HepG2 (cell line): ENCODE measurements at regions not wholly inside any gene's neighbourhood (a gene's known extent, or its start where the extent isn't known, plus 50 kb on each side); places are given as distances from the start of the nearest gene placed in this dataset.

Source experiments
- ATAC-seq: fragments of 200-7000 bp; cut with Tn5 transposase; 3 replicates; pipeline ENCODE4 v1.9.1; 2020; ENCODE audit warnings: mild to moderate bottlenecking, moderate library complexity
- BruUV-seq: library from RNA; stranded (reverse); fragments of 400-500 nt; replicated peaks from 2 replicates; lab custom pipeline; 2021; lab: Mats Ljungman, UMichigan
- CTCF ChIA-PET: fragments of 300-600 bp; formaldehyde crosslinking; extraction: SDS; loops from one replicate; lab custom pipeline; 2021; ENCODE audit warnings: low total read pairs, inconsistent platforms, low intra/inter-chr PET ratio; lab: Yijun Ruan, JAX
- POLR2A ChIA-PET: fragments of 350-600 bp; sonication (Branson Sonifier 250); formaldehyde crosslinking; loops from one replicate; lab custom pipeline; 2020; ENCODE audit warnings: antibody characterized with exemption, inconsistent platforms; lab: Yijun Ruan, JAX
- DNase-seq: peaks from one replicate; pipeline ENCODE4 v3.0.0-alpha.2; 2015; ENCODE audit warnings: low spot score
- FAIRE-seq: peaks from 3 replicates; lab custom pipeline; 2011; peaks lifted over from hg19 to GRCh38; lab: Jason Lieb, UNC
- H2AFZ ChIP-seq: one replicate; pipeline ENCODE4 v1.6.1; 2011; ENCODE audit warnings: low read length, inconsistent platforms
- H3K27ac ChIP-seq: fragments of 300-600 bp; 3 replicates; pipeline ENCODE4 v1.8.0; 2011; ENCODE audit warnings: mixed run types, mild to moderate bottlenecking, mixed read lengths, low read length, inconsistent platforms; ENCODE audit not compliant: insufficient read depth; ENCODE audit errors: extremely low read length
- H3K27me3 ChIP-seq, 2 experiments: fragments of 200-600 bp in 1 of 2; 2 replicates in 1 of 2; 3 replicates in 1 of 2; pipeline versions ENCODE4 v1.6.0 to v1.8.0; 2011; ENCODE audit warnings: low read length in 2 of 2, mild to moderate bottlenecking in 2 of 2, moderate library complexity in 2 of 2, inconsistent platforms in 1 of 2; ENCODE audit not compliant: insufficient read depth in 2 of 2, control insufficient read depth in 1 of 2
- H3K36me3 ChIP-seq, 2 experiments: fragments of 200-600 bp in 1 of 2; replicated peaks in 1 of 2; 2 replicates in 1 of 2; 3 replicates in 1 of 2; pipeline versions ENCODE4 v1.5.1 to v1.8.0; 2011; ENCODE audit warnings: low read length in 2 of 2, inconsistent platforms in 1 of 2; ENCODE audit not compliant: insufficient read depth in 2 of 2, control insufficient read depth in 1 of 2
- H3K4me1 ChIP-seq: 2 replicates; pipeline ENCODE4 v1.5.1; 2012; ENCODE audit warnings: low read length, inconsistent platforms; ENCODE audit not compliant: insufficient read depth
- H3K4me2 ChIP-seq: 2 replicates; pipeline ENCODE4 v1.6.0; 2011; ENCODE audit warnings: low read depth, low read length, inconsistent platforms
- H3K4me3 ChIP-seq, 3 experiments: fragments of 200-600 bp in 1 of 3; sonication (generic), shearing (Covaris generic) in 1 of 3; replicated peaks in 1 of 3; 2 replicates each; pipeline ENCODE4 v1.5.1; 2011 to 2016; ENCODE audit warnings: low read length in 3 of 3, inconsistent platforms in 2 of 3, low read depth in 2 of 3, mild to moderate bottlenecking in 2 of 3, control low read depth in 1 of 3, mixed read lengths in 1 of 3; ENCODE audit not compliant: insufficient read depth in 1 of 3
- H3K79me2 ChIP-seq: one replicate; pipeline ENCODE4 v1.6.1; 2011; ENCODE audit warnings: low read length, inconsistent platforms; ENCODE audit not compliant: insufficient read depth
- H3K9ac ChIP-seq: 2 replicates; pipeline ENCODE4 v1.6.0; 2011; ENCODE audit warnings: mild to moderate bottlenecking, low read depth, low read length, inconsistent platforms; ENCODE audit not compliant: insufficient read depth
- H3K9me3 ChIP-seq: 2 replicates; pipeline ENCODE4 v1.5.1; 2012; ENCODE audit warnings: mild to moderate bottlenecking, low read length
- H4K20me1 ChIP-seq: 2 replicates; pipeline ENCODE4 v1.6.0; 2011; ENCODE audit warnings: inconsistent platforms, mild to moderate bottlenecking, low read length, moderate library complexity; ENCODE audit not compliant: insufficient read depth
- GABPA ChIP-seq, 2 experiments: IDR thresholded peaks; 2 replicates each; pipeline ENCODE4 v1.6.1; 2011 to 2016; ENCODE audit warnings: low read depth in 2 of 2, low read length in 1 of 2, missing biosample characterization in 1 of 2, missing genetic modification characterization in 1 of 2
- GATAD1 ChIP-seq: IDR thresholded peaks from 2 replicates; pipeline ENCODE4 v1.6.1; 2016; ENCODE audit warnings: missing genetic modification reagents, missing compliant biosample characterization
- PAX8 ChIP-seq: sonication (generic); formaldehyde crosslinking; IDR thresholded peaks from 2 replicates; pipeline ENCODE4 v1.8.0; 2022; ENCODE audit warnings: mild to moderate bottlenecking, missing genetic modification reagents, borderline replicate concordance
- RBM22 ChIP-seq: fragments of 200-400 bp; formaldehyde crosslinking; optimal IDR thresholded peaks from 2 replicates; pipeline ENCODE3; 2017; ENCODE audit warnings: mild to moderate bottlenecking, low read length, moderate library complexity
- RCOR2 ChIP-seq: IDR thresholded peaks from 2 replicates; pipeline ENCODE4 v1.6.1; 2016; ENCODE audit warnings: missing biosample characterization, missing genetic modification reagents
- SRSF9 ChIP-seq: fragments of 200-400 bp; formaldehyde crosslinking; IDR thresholded peaks from 2 replicates; pipeline ENCODE4 v1.6.1; 2018; ENCODE audit warnings: borderline replicate concordance, mild to moderate bottlenecking, low read depth, low read length; ENCODE audit not compliant: insufficient read depth, poor library complexity, severe bottlenecking
- ZC3H13 ChIP-seq: sonication (generic); formaldehyde crosslinking; IDR thresholded peaks from 2 replicates; pipeline ENCODE4 v1.8.1; 2023; ENCODE audit warnings: mild to moderate bottlenecking, missing genetic modification reagents, moderate library complexity
- ZFP37 ChIP-seq: sonication (generic); formaldehyde crosslinking; IDR thresholded peaks from 2 replicates; pipeline ENCODE4 v1.4.0; 2020; ENCODE audit warnings: missing genetic modification reagents, borderline replicate concordance
- ZNF234 ChIP-seq: sonication (generic); formaldehyde crosslinking; conservative IDR thresholded peaks from 2 replicates; pipeline ENCODE4 v1.5.1; 2020; ENCODE audit warnings: mild to moderate bottlenecking, missing genetic modification reagents
- ZNF251 ChIP-seq: sonication (generic); formaldehyde crosslinking; IDR thresholded peaks from 2 replicates; pipeline ENCODE4 v1.9.0; 2021; ENCODE audit warnings: mild to moderate bottlenecking, missing genetic modification reagents
- ZNF263 ChIP-seq: sonication (generic); formaldehyde crosslinking; IDR thresholded peaks from 2 replicates; pipeline ENCODE4 v1.4.0; 2020; ENCODE audit warnings: missing genetic modification reagents
- ZNF264 ChIP-seq: sonication (generic); formaldehyde crosslinking; IDR thresholded peaks from 2 replicates; pipeline ENCODE4 v1.4.0; 2020; ENCODE audit warnings: missing genetic modification reagents
- ZNF317 ChIP-seq: sonication (generic); formaldehyde crosslinking; IDR thresholded peaks from 2 replicates; pipeline ENCODE4 v1.5.0; 2020; ENCODE audit warnings: mild to moderate bottlenecking, missing genetic modification reagents
- ZNF333 ChIP-seq: sonication (generic); formaldehyde crosslinking; IDR thresholded peaks from 2 replicates; pipeline ENCODE4 v1.4.0; 2020; ENCODE audit warnings: mild to moderate bottlenecking, missing genetic modification reagents, borderline replicate concordance
- ZNF766 ChIP-seq: sonication (generic); formaldehyde crosslinking; IDR thresholded peaks from 2 replicates; pipeline ENCODE4 v1.5.0; 2020; ENCODE audit warnings: missing genetic modification reagents, borderline replicate concordance
- ZNF773 ChIP-seq: sonication (generic); formaldehyde crosslinking; IDR thresholded peaks from 2 replicates; pipeline ENCODE4 v1.4.0; 2020; ENCODE audit warnings: missing genetic modification reagents, borderline replicate concordance
- ZNF777 ChIP-seq: sonication (generic); formaldehyde crosslinking; IDR thresholded peaks from 2 replicates; pipeline ENCODE4 v1.4.0; 2020; ENCODE audit warnings: missing genetic modification reagents
- WGBS: methylation state at CpG from one replicate; pipeline ENCODE4 v1.1.6; 2017; ENCODE audit warnings: low lambda C conversion rate; 5-methylcytosine and 5-hydroxymethylcytosine counted together
- in situ Hi-C: cut with HindIII; loops from 2 replicates; pipeline ENCODE4 v1.10.0; 2017; ENCODE audit warnings: low pct_unique_long_range_greater_than_20kb; ENCODE audit not compliant: extremely low pct_ligation_motif_present
- intact Hi-C: fragments of 100-400 bp; cut with micrococcal nuclease; formaldehyde crosslinking; loops from one replicate; pipeline ENCODE4 v1.10.0; 2022; ENCODE audit not compliant: unreplicated experiment
- TF ChIP-seq, protein P1 (sequence below): fragments of 450-650 bp; IDR thresholded peaks from 2 replicates; pipeline ENCODE4 v1.6.1; 2016
- TF ChIP-seq, protein P2 (sequence below): sonication (generic); formaldehyde crosslinking; IDR thresholded peaks from 2 replicates; pipeline ENCODE4 v1.5.1; 2020; ENCODE audit warnings: missing genetic modification reagents, mild to moderate bottlenecking, borderline replicate concordance

DNA sequence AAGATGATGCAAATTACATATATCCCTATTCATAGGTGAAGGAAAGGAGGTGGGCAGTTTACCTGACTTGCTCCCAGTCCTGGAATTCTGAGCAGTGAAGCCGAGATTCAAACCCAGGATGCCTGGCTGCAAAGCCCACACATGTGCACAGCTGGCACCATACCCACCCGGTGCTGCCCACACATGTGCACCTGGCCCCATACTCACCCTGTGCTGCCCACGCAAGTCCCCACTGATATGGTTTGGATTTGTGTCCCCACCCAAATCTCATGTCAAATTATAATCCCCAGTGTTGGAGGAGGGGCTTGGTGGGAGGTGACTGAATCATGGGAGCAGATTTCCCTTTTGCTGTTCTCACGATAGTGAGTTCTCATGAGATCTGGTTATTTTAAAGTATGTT is 179.2 kb upstream of the C14orf180 start:
- ChIA-PET CTCF (no interaction called here), POLR2A (no interaction called here)
- no peak overlapping the region for H3K9ac ChIP-seq
- H3K9me3 ChIP-seq = peaks cover 29% of the 10 kb centered on the region
- H3K36me3 ChIP-seq = no peaks in the 10 kb centered on the region
- no TSS peak for BruUV-seq
- no peaks in the 10 kb centered on the region for H3K4me1 ChIP-seq
- no peak overlapping the region for H3K27ac ChIP-seq
- H3K4me3 ChIP-seq = no peak overlapping the region
- in situ Hi-C loops = no loop called here
- WGBS = 0% methylated on average over 1 of the region's 4 CpGs
- no peak for ATAC-seq
- DNase-seq = no peak
- H3K27me3 ChIP-seq = peaks cover 5 to 34% of the 10 kb centered on the region in 2 experiments
- H4K20me1 ChIP-seq = no peaks in the 10 kb centered on the region
- TF ChIP-seq ZC3H13 (CRISPR knock-in tag) = no peak
- TF ChIP-seq, protein P1, sequence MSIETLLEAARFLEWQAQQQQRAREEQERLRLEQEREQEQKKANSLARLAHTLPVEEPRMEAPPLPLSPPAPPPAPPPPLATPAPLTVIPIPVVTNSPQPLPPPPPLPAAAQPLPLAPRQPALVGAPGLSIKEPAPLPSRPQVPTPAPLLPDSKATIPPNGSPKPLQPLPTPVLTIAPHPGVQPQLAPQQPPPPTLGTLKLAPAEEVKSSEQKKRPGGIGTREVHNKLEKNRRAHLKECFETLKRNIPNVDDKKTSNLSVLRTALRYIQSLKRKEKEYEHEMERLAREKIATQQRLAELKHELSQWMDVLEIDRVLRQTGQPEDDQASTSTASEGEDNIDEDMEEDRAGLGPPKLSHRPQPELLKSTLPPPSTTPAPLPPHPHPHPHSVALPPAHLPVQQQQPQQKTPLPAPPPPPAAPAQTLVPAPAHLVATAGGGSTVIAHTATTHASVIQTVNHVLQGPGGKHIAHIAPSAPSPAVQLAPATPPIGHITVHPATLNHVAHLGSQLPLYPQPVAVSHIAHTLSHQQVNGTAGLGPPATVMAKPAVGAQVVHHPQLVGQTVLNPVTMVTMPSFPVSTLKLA = 0 out of 2 replicates have a peak, but pooled peaks have one; percentile 19
- TF ChIP-seq ZNF263 (CRISPR knock-in tag) = no peak
- TF ChIP-seq SRSF9 = no peak
- no peak for TF ChIP-seq ZNF251 (CRISPR knock-in tag)
- TF ChIP-seq RBM22 = no peak
- TF ChIP-seq GABPA (IDR thresholded peaks at IDR 0.05; ENCODE audit: low read depth, low read length) = no peak
- TF ChIP-seq GABPA (CRISPR knock-in tag; IDR thresholded peaks at IDR 0.05; ENCODE audit: low read depth) = no peak
- H3K79me2 ChIP-seq = no peaks in the 10 kb centered on the region
- H3K4me2 ChIP-seq = no peak overlapping the region
- no peak for FAIRE-seq
- no peak overlapping the region for H2AFZ ChIP-seq
- intact Hi-C loops = no loop called here

- H3K36me3 ChIP-seq = no peaks in the 10 kb centered on the region
- H3K4me3 ChIP-seq = no peak overlapping the region
- no peak overlapping the region for H3K9ac ChIP-seq
- CTCF ChIA-PET = no interaction called here
- peaks cover 7 to 24% of the 10 kb centered on the region in 2 experiments for H3K27me3 ChIP-seq
- no peaks in the 10 kb centered on the region for H3K79me2 ChIP-seq
- H4K20me1 ChIP-seq = no peaks in the 10 kb centered on the region
- no peak for DNase-seq
- ATAC-seq = no peak
- H3K4me2 ChIP-seq = no peak overlapping the region
- WGBS = 54% methylated on average over 4 of the region's 4 CpGs
- in situ Hi-C loops (no loop called here), intact Hi-C loops (no loop called here)
- POLR2A ChIA-PET = no interaction called here
- no TSS peak for BruUV-seq
- no peaks in the 10 kb centered on the region for H3K4me1 ChIP-seq
- peaks cover 28% of the 10 kb centered on the region for H3K9me3 ChIP-seq
- no peak for FAIRE-seq
- H3K27ac ChIP-seq = no peak overlapping the region
- no peak overlapping the region for H2AFZ ChIP-seq
- TF ChIP-seq ZNF766 (no peak), ZNF773 (CRISPR knock-in tag) (no peak), ZNF333 (CRISPR knock-in tag) (no peak), ZNF264 (CRISPR knock-in tag) (no peak), ZNF234 (CRISPR knock-in tag) (no peak), GATAD1 (CRISPR knock-in tag) (no peak), PAX8 (no peak), RCOR2 (CRISPR knock-in tag) (no peak), ZFP37 (CRISPR knock-in tag) (no peak), ZNF317 (CRISPR knock-in tag) (no peak), ZNF777 (CRISPR knock-in tag) (no peak)
- TF ChIP-seq, protein P2, sequence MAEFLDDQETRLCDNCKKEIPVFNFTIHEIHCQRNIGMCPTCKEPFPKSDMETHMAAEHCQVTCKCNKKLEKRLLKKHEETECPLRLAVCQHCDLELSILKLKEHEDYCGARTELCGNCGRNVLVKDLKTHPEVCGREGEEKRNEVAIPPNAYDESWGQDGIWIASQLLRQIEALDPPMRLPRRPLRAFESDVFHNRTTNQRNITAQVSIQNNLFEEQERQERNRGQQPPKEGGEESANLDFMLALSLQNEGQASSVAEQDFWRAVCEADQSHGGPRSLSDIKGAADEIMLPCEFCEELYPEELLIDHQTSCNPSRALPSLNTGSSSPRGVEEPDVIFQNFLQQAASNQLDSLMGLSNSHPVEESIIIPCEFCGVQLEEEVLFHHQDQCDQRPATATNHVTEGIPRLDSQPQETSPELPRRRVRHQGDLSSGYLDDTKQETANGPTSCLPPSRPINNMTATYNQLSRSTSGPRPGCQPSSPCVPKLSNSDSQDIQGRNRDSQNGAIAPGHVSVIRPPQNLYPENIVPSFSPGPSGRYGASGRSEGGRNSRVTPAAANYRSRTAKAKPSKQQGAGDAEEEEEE = no peak
Measured at GRCh38 chr14:104401785-104402184, 177.8 kb upstream of the C14orf180 start.
